ENCODE measurements at regions not wholly inside any gene's neighbourhood (a gene's known extent, or its start where the extent isn't known, plus 50 kb on each side); places are given as distances from the start of the nearest gene placed in this dataset.

DNA sequence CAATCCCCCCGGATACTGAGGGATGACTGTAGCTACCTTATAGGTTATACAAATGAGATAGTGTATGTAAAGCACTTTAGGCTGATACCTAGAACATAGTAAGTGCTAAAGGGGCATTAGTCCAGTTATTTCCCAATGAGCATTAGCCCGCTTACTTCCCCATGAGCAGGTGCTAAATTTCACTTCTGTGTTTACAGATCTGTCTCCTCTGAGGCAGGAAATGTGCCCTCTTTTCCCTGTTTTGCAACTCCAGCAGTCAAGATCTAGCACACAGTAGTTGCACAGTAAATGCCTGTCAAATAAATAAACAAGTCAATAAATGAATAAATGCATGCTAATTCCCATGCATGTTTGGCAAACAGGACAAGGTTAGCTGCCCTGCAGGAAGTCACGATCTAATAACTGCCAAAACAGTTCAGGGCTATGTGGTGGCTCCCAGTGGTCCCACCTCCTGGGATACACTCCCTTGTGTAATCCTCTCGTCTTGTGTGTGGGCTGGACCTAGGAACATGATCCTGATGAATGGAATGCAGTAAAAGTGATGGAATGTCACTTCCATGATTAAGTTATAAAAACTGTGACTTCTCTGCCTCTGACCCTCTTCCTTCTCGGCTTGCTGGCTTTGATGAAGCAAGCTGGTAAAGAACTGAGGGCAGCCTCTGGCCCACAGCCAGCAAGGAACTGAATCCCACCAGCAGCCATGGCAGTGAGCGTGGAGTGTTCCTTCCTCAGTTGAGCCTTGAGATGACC is 459.0 kb downstream of the SOX6 start:
- no peak overlapping the region for H3K27ac ChIP-seq
- in situ Hi-C loops (cut with MboI; ENCODE audit: low pct_unique_long_range_greater_than_20kb in 2 of 9, low sequenced_read_pairs in 9 of 9, unreplicated experiment in 9 of 9): no loop called here
- ATAC-seq (replicated peaks in 6 of 8): peak in 3 of 8 experiments; percentile 22 to 63 (median 35)
- WGBS, 10 experiments: 53 to 100% (median 86%) methylated on average over 1 to 5 of the region's 6 CpGs; no CpG with 5 or more reads in 2 of the 10 experiments
- H3K4me1 ChIP-seq (replicated peaks in 1 of 2): peaks cover 0 to 4% of the 10 kb centered on the region in 2 donors
- no peak overlapping the region for H3K4me3 ChIP-seq

DNA sequence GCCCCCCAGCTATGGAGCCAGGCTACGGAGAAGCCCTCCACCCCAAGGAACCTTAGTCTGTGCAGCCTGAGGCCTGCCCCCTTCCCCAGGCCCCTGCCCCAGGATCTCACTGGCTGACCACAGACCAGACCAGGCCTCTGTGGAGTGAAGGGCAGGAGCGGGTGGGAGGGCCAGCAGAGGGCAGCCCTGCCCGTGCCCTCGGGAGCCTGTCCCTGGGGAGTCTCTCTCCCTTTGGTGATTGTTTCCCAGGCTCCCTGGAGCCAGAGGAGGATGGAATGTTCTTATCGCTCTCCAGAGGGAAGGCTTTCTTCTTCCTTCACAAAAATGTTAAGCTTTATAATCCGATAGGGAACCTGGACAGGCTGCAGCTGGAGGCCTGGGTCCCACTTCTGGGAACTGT is 455.3 kb downstream of the SOX6 start:
- peak in 4 of 8 experiments; percentile 24 to 65 (median 46) for ATAC-seq (replicated peaks in 6 of 8)
- in situ Hi-C loops (cut with MboI; ENCODE audit: low pct_unique_long_range_greater_than_20kb in 2 of 9, low sequenced_read_pairs in 9 of 9, unreplicated experiment in 9 of 9): no loop called here
- whole genome bisulfite sequencing, 10 experiments: 100% methylated on average over 1 to 2 of the region's 6 CpGs; no CpG with 5 or more reads in 8 of the 10 experiments
- Histone ChIP-seq H3K4me1 (replicated peaks in 1 of 2) (no peaks in the 10 kb centered on the region), H3K4me3 (no peak overlapping the region), H3K27ac (no peak overlapping the region)

DNA sequence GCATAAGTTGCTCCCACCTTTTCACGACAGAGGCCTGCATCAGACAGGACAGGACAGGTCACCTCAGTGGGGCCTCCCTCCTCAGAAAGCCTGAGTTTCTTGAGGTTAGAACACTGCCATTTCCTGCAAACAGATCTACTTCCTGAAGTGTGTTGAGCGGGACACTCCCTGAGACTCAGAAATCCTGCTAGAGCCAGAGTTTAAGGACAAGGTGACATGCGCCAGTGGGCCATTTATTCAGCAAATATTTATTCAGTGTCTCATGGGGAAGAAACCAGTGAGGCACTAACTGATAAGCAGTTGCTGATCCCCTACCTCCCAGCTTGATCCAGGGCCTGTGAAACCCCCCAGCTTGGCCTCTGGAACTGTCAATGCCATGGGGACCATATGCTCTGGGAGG is 454.6 kb downstream of the SOX6 start:
- no peaks in the 10 kb centered on the region for H3K4me1 ChIP-seq (replicated peaks in 1 of 2)
- H3K4me3 ChIP-seq: no peak overlapping the region
- no peak overlapping the region for H3K27ac ChIP-seq
- 48 to 100% (median 96%) methylated on average over 1 to 3 of the region's 3 CpGs; no CpG with 5 or more reads in 2 of the 10 experiments for WGBS, 10 experiments
- in situ Hi-C loops (cut with MboI; ENCODE audit: low pct_unique_long_range_greater_than_20kb in 2 of 9, low sequenced_read_pairs in 9 of 9, unreplicated experiment in 9 of 9): no loop called here
- ATAC-seq (replicated peaks in 6 of 8): no peak

- H3K4me3 ChIP-seq: no peak overlapping the region
- no peak overlapping the region for H3K27ac ChIP-seq
- peak in 3 of 8 experiments; percentile 50 to 61 (median 57) for ATAC-seq (replicated peaks in 6 of 8)
- H3K4me1 ChIP-seq (replicated peaks in 1 of 2): no peaks in the 10 kb centered on the region
- in situ Hi-C loops (cut with MboI; ENCODE audit: low pct_unique_long_range_greater_than_20kb in 2 of 9, low sequenced_read_pairs in 9 of 9, unreplicated experiment in 9 of 9): no loop called here
- WGBS, 10 experiments: 0 to 83% (median 60%) methylated on average over 1 to 2 of the region's 2 CpGs; no CpG with 5 or more reads in 5 of the 10 experiments
Measured at GRCh38 chr11:15903246-15903645, 453.1 kb downstream of the SOX6 start.

GRCh38 chr11:15905366-15906104 is 450.8 kb downstream of the SOX6 start:
- Histone ChIP-seq H3K4me3 (no peak overlapping the region), H3K4me1 (replicated peaks in 1 of 2) (no peaks in the 10 kb centered on the region), H3K27ac (no peak overlapping the region)
- in situ Hi-C loops (cut with MboI; ENCODE audit: low pct_unique_long_range_greater_than_20kb in 2 of 9, low sequenced_read_pairs in 9 of 9, unreplicated experiment in 9 of 9): no loop called here
- no peak for ATAC-seq (replicated peaks in 6 of 8)
- WGBS, 10 experiments: 70 to 92% (median 75%) methylated on average over 1 to 12 of the region's 21 CpGs; no CpG with 5 or more reads in 5 of the 10 experiments

DNA sequence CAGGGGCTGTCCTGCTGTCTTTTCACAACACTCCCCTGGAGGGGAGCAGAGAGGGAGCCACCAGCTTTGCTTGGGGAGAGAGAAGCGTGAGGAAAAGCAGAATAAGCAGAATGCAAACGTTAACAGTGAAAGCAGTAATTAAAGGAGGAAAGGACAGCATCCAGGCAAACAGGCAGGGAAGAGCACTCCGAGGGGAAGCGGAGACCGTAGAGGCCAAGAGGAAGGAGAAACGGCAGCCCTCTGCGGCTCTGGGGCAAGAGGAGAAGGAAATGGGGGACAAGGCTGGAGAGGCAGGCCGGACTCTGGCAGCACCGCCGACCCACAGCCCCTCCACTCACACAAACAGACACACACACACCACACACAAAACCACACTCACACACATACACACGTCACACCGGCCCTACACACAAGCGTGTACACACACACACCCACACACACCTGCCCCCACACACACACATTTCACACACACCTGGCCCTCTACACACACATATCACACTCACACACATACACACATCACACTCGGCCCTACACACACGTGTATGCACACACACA is 449.8 kb downstream of the SOX6 start:
- no peak overlapping the region for H3K27ac ChIP-seq
- H3K4me3 ChIP-seq: no peak overlapping the region
- ATAC-seq (replicated peaks in 6 of 8): no peak
- H3K4me1 ChIP-seq (replicated peaks in 1 of 2): no peaks in the 10 kb centered on the region
- 30 to 100% (median 67%) methylated on average over 2 to 7 of the region's 15 CpGs; no CpG with 5 or more reads in 2 of the 10 experiments for WGBS, 10 experiments
- in situ Hi-C loops (cut with MboI; ENCODE audit: low pct_unique_long_range_greater_than_20kb in 2 of 9, low sequenced_read_pairs in 9 of 9, unreplicated experiment in 9 of 9): no loop called here

DNA sequence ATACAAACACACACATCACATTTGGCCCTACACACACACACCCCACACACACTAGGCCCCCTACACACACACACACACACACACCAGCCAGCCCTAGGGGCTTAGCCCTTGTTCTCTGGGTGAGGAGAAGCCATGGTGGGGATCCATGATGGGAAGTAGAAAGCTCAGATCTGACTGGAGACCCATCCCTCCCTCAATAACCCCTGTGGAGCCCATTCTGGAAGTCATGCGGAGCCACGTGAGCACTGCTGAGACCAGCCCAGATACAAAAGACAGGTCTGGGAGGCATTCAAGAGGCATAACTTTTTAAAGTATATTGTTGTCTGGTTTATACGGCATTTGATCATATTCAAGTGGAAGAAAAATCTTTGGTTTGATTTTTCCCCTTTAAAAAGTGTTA is 448.5 kb downstream of the SOX6 start:
- WGBS, 10 experiments: 44 to 100% (median 91%) methylated on average over 1 to 3 of the region's 3 CpGs
- no peak for ATAC-seq (replicated peaks in 6 of 8)
- Histone ChIP-seq H3K4me1 (replicated peaks in 1 of 2) (no peaks in the 10 kb centered on the region), H3K4me3 (no peak overlapping the region), H3K27ac (no peak overlapping the region)
- in situ Hi-C loops (cut with MboI; ENCODE audit: low pct_unique_long_range_greater_than_20kb in 2 of 9, low sequenced_read_pairs in 9 of 9, unreplicated experiment in 9 of 9): no loop called here

DNA sequence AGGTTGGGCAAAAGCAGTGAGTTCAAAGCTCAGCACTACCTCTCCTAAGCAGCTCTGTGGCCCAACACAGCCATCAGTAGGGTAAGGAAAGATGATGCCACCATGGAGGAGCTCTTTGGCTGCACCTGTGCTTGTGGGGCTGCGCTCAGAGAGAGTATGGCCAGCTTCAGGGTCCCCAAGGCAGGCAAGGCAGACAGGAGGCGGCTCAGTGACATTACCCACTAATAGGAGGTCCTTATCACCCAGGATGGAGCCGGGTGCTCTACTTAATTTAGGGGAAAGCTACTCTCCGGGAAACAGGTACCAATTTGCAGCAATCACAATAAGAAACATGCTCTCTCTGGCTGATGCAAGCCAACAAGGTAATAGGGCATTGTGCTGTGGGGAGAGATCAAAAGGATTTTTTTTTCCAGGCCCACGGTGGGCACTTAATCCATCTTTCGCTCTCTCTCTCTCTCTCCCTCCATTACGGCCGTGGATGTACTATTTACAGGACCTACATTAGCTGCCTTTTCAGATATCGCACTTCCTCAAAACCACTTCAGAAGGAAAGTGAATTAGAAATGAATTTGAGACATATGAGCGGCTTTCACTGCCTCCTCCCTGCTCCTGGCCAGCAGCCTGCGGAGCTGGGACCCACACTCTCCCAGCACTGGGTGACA is 446.3 kb downstream of the SOX6 start:
- Histone ChIP-seq H3K27ac (no peak overlapping the region), H3K4me3 (no peak overlapping the region), H3K4me1 (replicated peaks in 1 of 2) (no peaks in the 10 kb centered on the region)
- 40 to 100% (median 82%) methylated on average over 1 to 8 of the region's 11 CpGs; no CpG with 5 or more reads in 3 of the 10 experiments for WGBS, 10 experiments
- ATAC-seq (replicated peaks in 6 of 8): no peak
- in situ Hi-C loops (cut with MboI; ENCODE audit: low pct_unique_long_range_greater_than_20kb in 2 of 9, low sequenced_read_pairs in 9 of 9, unreplicated experiment in 9 of 9): no loop called here

DNA sequence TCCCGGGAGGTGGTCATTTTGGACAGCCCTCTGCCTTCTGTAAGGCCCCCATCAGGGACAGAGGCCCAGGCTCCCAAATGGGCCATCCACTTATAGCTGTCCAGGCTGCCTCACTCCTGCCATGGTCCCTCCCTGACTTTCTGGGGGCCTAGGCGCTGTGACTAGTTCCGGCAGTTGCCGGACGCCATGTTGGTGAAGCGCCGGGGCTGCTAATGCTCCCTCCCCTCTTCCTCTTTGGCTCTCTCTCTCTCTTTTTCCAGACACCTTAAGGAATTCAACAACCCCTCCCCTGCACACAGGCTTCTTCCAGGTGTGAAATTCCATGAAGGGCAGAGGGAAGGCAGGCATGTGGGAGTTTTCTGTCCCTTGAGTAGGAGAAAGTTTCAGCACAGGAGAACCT is 445.6 kb downstream of the SOX6 start:
- WGBS, 10 experiments: 66 to 100% (median 90%) methylated on average over 2 to 6 of the region's 7 CpGs; no CpG with 5 or more reads in 6 of the 10 experiments

GRCh38 chr11:15911377-15912044 is 444.8 kb downstream of the SOX6 start:
- H3K27ac ChIP-seq: no peak overlapping the region
- ATAC-seq (replicated peaks in 6 of 8): peak in 2 of 8 experiments; percentile 45 to 57
- 0 to 100% (median 68%) methylated on average over 2 to 6 of the region's 6 CpGs; no CpG with 5 or more reads in 2 of the 10 experiments for WGBS, 10 experiments
- in situ Hi-C loops (cut with MboI; ENCODE audit: low pct_unique_long_range_greater_than_20kb in 2 of 9, low sequenced_read_pairs in 9 of 9, unreplicated experiment in 9 of 9): no loop called here
- no peak overlapping the region for H3K4me3 ChIP-seq
- no peaks in the 10 kb centered on the region for H3K4me1 ChIP-seq (replicated peaks in 1 of 2)

More for the DNA sequence above, 445.6 kb downstream of the SOX6 start:
- in situ Hi-C loops (cut with MboI; ENCODE audit: low pct_unique_long_range_greater_than_20kb in 2 of 9, low sequenced_read_pairs in 9 of 9, unreplicated experiment in 9 of 9): no loop called here
- no peak for ATAC-seq (replicated peaks in 6 of 8)
- Histone ChIP-seq H3K4me3 (no peak overlapping the region), H3K4me1 (replicated peaks in 1 of 2) (no peaks in the 10 kb centered on the region), H3K27ac (no peak overlapping the region)

GRCh38 chr11:15912291-15912690 is 444.1 kb downstream of the SOX6 start:
- in situ Hi-C loops (cut with MboI; ENCODE audit: low pct_unique_long_range_greater_than_20kb in 2 of 9, low sequenced_read_pairs in 9 of 9, unreplicated experiment in 9 of 9): no loop called here
- WGBS, 10 experiments: 70 to 93% (median 80%) methylated on average over 1 to 2 of the region's 2 CpGs; no CpG with 5 or more reads in 7 of the 10 experiments

GRCh38 chr11:15912825-15913224 is 443.5 kb downstream of the SOX6 start:
- Histone ChIP-seq H3K4me3 (no peak overlapping the region), H3K4me1 (replicated peaks in 1 of 2) (no peaks in the 10 kb centered on the region), H3K27ac (no peak overlapping the region)
- in situ Hi-C loops (cut with MboI; ENCODE audit: low pct_unique_long_range_greater_than_20kb in 2 of 9, low sequenced_read_pairs in 9 of 9, unreplicated experiment in 9 of 9): no loop called here
- peak in 2 of 8 experiments; percentile 21 to 25 for ATAC-seq (replicated peaks in 6 of 8)
- WGBS, 10 experiments: 67 to 100% (median 85%) methylated on average over 1 to 5 of the region's 7 CpGs; no CpG with 5 or more reads in 6 of the 10 experiments

More at GRCh38 chr11:15912291-15912690, 444.1 kb downstream of the SOX6 start:
- no peak overlapping the region for H3K27ac ChIP-seq
- no peak for ATAC-seq (replicated peaks in 6 of 8)
- H3K4me3 ChIP-seq: no peak overlapping the region
- no peaks in the 10 kb centered on the region for H3K4me1 ChIP-seq (replicated peaks in 1 of 2)
